IMR-90 (cell line): ENCODE measurements at regions not wholly inside any gene's neighbourhood (a gene's known extent, or its start where the extent isn't known, plus 50 kb on each side); places are given as distances from the start of the nearest gene placed in this dataset.

ENCODE experiments used
- BHLHE40 ChIP-seq: fragments of 150-350 bp; IDR thresholded peaks from 2 replicates; pipeline ENCODE4 v1.6.1; 2016; ENCODE audit warnings: mild to moderate bottlenecking, low read depth, low read length
- CEBPB ChIP-seq: IDR thresholded peaks from 2 replicates; pipeline ENCODE4 v1.6.1; 2012; ENCODE audit warnings: low read depth, low read length, improper control_type of control experiment
- CHD1 ChIP-seq: IDR thresholded peaks from 2 replicates; pipeline ENCODE4 v1.6.1; 2012; ENCODE audit warnings: low read depth, low read length, improper control_type of control experiment
- TF ChIP-seq, protein P1 (sequence below): conservative IDR thresholded peaks from 2 replicates; pipeline ENCODE4 v1.5.1; 2012; ENCODE audit warnings: mild to moderate bottlenecking, low read depth, low read length, improper control_type of control experiment

- TF ChIP-seq CHD1 (no peak), BHLHE40 (no peak), CEBPB (no peak)
- TF ChIP-seq, protein P1, sequence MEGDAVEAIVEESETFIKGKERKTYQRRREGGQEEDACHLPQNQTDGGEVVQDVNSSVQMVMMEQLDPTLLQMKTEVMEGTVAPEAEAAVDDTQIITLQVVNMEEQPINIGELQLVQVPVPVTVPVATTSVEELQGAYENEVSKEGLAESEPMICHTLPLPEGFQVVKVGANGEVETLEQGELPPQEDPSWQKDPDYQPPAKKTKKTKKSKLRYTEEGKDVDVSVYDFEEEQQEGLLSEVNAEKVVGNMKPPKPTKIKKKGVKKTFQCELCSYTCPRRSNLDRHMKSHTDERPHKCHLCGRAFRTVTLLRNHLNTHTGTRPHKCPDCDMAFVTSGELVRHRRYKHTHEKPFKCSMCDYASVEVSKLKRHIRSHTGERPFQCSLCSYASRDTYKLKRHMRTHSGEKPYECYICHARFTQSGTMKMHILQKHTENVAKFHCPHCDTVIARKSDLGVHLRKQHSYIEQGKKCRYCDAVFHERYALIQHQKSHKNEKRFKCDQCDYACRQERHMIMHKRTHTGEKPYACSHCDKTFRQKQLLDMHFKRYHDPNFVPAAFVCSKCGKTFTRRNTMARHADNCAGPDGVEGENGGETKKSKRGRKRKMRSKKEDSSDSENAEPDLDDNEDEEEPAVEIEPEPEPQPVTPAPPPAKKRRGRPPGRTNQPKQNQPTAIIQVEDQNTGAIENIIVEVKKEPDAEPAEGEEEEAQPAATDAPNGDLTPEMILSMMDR, result no peak
These were observed 77.8 kb downstream of the SERPINA3 start for GRCh38 chr14:94689985-94690400.
